Hepatocyte (in vitro differentiated cells): ENCODE measurements at regions not wholly inside any gene's neighbourhood (a gene's known extent, or its start where the extent isn't known, plus 50 kb on each side); places are given as distances from the start of the nearest gene placed in this dataset.

ENCODE experiments used
- DNase-seq: peaks from one replicate; pipeline ENCODE4 v3.0.0-alpha.2; 2016; ENCODE audit warnings: low spot score
- H2AFZ ChIP-seq: fragments of 200-600 bp; sonication (generic); 2 replicates; pipeline ENCODE4 v1.6.0; 2016; ENCODE audit warnings: antibody characterized with exemption, mild to moderate bottlenecking
- H3K27ac ChIP-seq: fragments of 200-600 bp; sonication (generic); 2 replicates; pipeline ENCODE4 v1.5.1; 2016; ENCODE audit warnings: mild to moderate bottlenecking
- H3K27me3 ChIP-seq: fragments of 200-600 bp; sonication (generic); 2 replicates; pipeline ENCODE4 v1.6.1; 2016
- H3K36me3 ChIP-seq: fragments of 200-600 bp; sonication (generic); replicated peaks from 2 replicates; pipeline ENCODE4 v1.5.1; 2016; ENCODE audit warnings: low read depth; ENCODE audit not compliant: insufficient read depth
- H3K4me1 ChIP-seq: fragments of 200-600 bp; sonication (generic); 2 replicates; pipeline ENCODE4 v1.5.1; 2016; ENCODE audit warnings: mild to moderate bottlenecking, moderate library complexity; ENCODE audit not compliant: insufficient read depth
- H3K4me2 ChIP-seq: fragments of 200-600 bp; sonication (generic); 2 replicates; pipeline ENCODE4 v1.6.0; 2016
- H3K4me3 ChIP-seq: fragments of 200-600 bp; sonication (generic); 2 replicates; pipeline ENCODE4 v1.5.1; 2016; ENCODE audit warnings: mild to moderate bottlenecking
- H3K79me2 ChIP-seq: fragments of 200-600 bp; sonication (generic); 2 replicates; pipeline ENCODE4 v1.6.0; 2017; ENCODE audit warnings: mild to moderate bottlenecking
- H3K9me2 ChIP-seq: fragments of 200-600 bp; sonication (generic); replicated peaks from 2 replicates; pipeline ENCODE4 v1.6.0; 2017; ENCODE audit warnings: mild to moderate bottlenecking; ENCODE audit not compliant: insufficient read depth
- H3K9me3 ChIP-seq: fragments of 200-600 bp; sonication (generic); 2 replicates; pipeline ENCODE4 v1.5.1; 2016; ENCODE audit warnings: low read depth, mild to moderate bottlenecking
- H4K20me1 ChIP-seq: fragments of 200-600 bp; sonication (generic); 2 replicates; pipeline ENCODE4 v1.6.0; 2016; ENCODE audit warnings: mild to moderate bottlenecking; ENCODE audit not compliant: insufficient read depth, poor library complexity, severe bottlenecking
- EZH2 ChIP-seq: fragments of 200-600 bp; sonication (generic); IDR thresholded peaks from 2 replicates; pipeline ENCODE4 v1.6.1; 2016; ENCODE audit warnings: antibody characterized with exemption, mild to moderate bottlenecking, borderline replicate concordance
- EZH2phosphoT487 ChIP-seq: fragments of 200-600 bp; sonication (generic); IDR thresholded peaks from one replicate; pipeline ENCODE4 v1.6.1; 2018; ENCODE audit warnings: antibody characterized with exemption, mild to moderate bottlenecking, low read depth, moderate library complexity; ENCODE audit not compliant: unreplicated experiment, severe bottlenecking
- WGBS: methylation state at CpG from one replicate; pipeline ENCODE4 v1.1.6; 2016; ENCODE audit warnings: low lambda C conversion rate; ENCODE audit errors: missing lambda C conversion rate; 5-methylcytosine and 5-hydroxymethylcytosine counted together
- TF ChIP-seq, protein P1 (sequence below): fragments of 200-600 bp; sonication (generic); IDR thresholded peaks from 2 replicates; pipeline ENCODE4 v1.5.1; 2016; ENCODE audit warnings: antibody characterized with exemption, mild to moderate bottlenecking; ENCODE audit not compliant: poor library complexity

DNA sequence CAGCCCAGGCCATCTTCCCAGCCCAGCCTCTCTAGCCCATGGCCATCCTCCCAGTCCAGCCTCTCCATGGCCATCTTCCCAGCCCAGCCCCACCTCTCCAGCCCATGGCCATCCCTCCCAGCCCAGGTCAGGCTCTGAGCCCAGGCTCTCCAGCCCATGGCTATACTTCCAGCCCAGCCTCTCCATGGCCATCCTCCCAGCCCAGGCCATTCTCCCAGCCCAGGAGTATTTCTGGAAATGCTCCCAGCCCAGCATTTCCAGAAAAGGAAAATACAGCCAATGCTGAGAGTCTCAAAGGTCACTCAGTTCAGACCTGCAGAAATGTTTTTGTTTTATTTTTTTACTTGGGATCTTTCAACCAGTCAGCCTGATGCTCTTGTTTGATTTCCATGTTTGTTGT is 70.0 kb upstream of the ZNF281 start:
- DNase-seq: no peak
- H3K79me2 ChIP-seq: no peaks in the 10 kb centered on the region
- H3K27ac ChIP-seq: no peak overlapping the region
- H3K4me3 ChIP-seq: no peak overlapping the region
- TF ChIP-seq, protein P1, sequence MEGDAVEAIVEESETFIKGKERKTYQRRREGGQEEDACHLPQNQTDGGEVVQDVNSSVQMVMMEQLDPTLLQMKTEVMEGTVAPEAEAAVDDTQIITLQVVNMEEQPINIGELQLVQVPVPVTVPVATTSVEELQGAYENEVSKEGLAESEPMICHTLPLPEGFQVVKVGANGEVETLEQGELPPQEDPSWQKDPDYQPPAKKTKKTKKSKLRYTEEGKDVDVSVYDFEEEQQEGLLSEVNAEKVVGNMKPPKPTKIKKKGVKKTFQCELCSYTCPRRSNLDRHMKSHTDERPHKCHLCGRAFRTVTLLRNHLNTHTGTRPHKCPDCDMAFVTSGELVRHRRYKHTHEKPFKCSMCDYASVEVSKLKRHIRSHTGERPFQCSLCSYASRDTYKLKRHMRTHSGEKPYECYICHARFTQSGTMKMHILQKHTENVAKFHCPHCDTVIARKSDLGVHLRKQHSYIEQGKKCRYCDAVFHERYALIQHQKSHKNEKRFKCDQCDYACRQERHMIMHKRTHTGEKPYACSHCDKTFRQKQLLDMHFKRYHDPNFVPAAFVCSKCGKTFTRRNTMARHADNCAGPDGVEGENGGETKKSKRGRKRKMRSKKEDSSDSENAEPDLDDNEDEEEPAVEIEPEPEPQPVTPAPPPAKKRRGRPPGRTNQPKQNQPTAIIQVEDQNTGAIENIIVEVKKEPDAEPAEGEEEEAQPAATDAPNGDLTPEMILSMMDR: no peak
- no peak for TF ChIP-seq EZH2phosphoT487
- no peak for TF ChIP-seq EZH2
- no peaks in the 10 kb centered on the region for H3K27me3 ChIP-seq
- no peaks in the 10 kb centered on the region for H3K36me3 ChIP-seq
- H4K20me1 ChIP-seq: no peaks in the 10 kb centered on the region
- peaks cover 6% of the 10 kb centered on the region for H3K4me1 ChIP-seq
- H3K9me2 ChIP-seq: no peaks in the 10 kb centered on the region
- H3K9me3 ChIP-seq: no peaks in the 10 kb centered on the region
- H3K4me2 ChIP-seq: no peak overlapping the region
- no peak overlapping the region for H2AFZ ChIP-seq

DNA sequence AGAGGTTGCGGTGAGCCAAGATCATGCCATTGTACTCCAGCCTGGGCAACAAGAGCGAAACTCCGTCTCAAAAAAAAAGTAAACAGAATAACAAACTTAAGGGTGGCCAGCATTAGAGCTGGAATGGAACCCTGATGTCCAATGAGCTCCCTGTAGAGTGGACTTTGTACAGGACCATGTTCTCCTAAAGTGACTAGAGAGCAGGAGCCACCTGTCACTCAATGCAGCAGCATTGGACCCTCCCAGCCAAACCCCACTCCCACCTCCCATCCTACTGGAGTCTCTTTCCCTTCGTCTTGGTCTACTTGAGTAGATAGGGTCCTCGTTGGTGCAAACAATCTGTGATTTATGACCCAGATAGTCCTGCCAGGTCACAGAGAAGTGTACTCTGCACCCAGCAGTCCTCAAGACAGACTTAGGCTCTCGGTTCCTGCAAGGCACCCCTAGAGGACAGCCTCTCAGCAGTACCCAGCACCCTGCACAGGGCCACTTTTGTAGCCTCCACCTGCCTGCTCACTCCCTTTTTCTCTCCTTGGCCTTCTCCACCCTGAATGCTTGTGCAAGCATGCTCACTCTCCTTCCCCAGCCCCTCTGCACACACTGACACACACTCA is 69.2 kb upstream of the ZNF281 start:
- no peak overlapping the region for H3K4me3 ChIP-seq
- H2AFZ ChIP-seq: no peak overlapping the region
- peaks cover 5% of the 10 kb centered on the region for H3K4me1 ChIP-seq
- H3K9me2 ChIP-seq: no peaks in the 10 kb centered on the region
- H3K27me3 ChIP-seq: no peaks in the 10 kb centered on the region
- H3K4me2 ChIP-seq: no peak overlapping the region
- H3K79me2 ChIP-seq: no peaks in the 10 kb centered on the region
- no peaks in the 10 kb centered on the region for H3K9me3 ChIP-seq
- WGBS: 76% methylated on average over 6 of the region's 6 CpGs
- H3K27ac ChIP-seq: no peak overlapping the region
- DNase-seq: peak; percentile 19
- no peaks in the 10 kb centered on the region for H3K36me3 ChIP-seq
- no peaks in the 10 kb centered on the region for H4K20me1 ChIP-seq
- TF ChIP-seq, protein P1: no peak
- no peak for TF ChIP-seq EZH2
- no peak for TF ChIP-seq EZH2phosphoT487

DNA sequence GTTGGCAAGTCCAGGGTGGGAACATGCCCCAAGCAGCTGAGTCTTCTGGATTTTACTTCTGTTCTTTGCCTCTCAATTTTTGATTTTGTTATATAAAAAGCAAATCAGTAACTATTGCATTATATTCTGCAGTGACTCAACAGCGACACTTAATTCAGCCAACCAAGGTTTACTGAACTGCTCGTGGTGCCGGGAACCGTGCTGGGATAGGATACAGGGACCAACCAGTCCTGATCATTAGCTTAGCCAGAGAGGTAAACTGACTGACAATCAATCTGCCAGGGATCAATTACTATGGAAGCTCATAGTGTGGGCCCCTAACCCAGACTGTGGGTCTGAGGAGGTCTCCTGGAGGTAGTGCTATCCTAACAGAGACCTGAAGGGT is 68.4 kb upstream of the ZNF281 start:
- no peaks in the 10 kb centered on the region for H3K9me3 ChIP-seq
- 97% methylated on average over 4 of the region's 4 CpGs for WGBS
- H3K4me3 ChIP-seq: no peak overlapping the region
- TF ChIP-seq EZH2phosphoT487 (no peak), EZH2 (no peak)
- DNase-seq: no peak
- no peaks in the 10 kb centered on the region for H3K27me3 ChIP-seq
- H3K9me2 ChIP-seq: no peaks in the 10 kb centered on the region
- H3K36me3 ChIP-seq: no peaks in the 10 kb centered on the region
- H2AFZ ChIP-seq: no peak overlapping the region
- no peak overlapping the region for H3K4me2 ChIP-seq
- no peaks in the 10 kb centered on the region for H3K4me1 ChIP-seq
- no peak overlapping the region for H3K27ac ChIP-seq
- no peaks in the 10 kb centered on the region for H4K20me1 ChIP-seq
- no peaks in the 10 kb centered on the region for H3K79me2 ChIP-seq

DNA sequence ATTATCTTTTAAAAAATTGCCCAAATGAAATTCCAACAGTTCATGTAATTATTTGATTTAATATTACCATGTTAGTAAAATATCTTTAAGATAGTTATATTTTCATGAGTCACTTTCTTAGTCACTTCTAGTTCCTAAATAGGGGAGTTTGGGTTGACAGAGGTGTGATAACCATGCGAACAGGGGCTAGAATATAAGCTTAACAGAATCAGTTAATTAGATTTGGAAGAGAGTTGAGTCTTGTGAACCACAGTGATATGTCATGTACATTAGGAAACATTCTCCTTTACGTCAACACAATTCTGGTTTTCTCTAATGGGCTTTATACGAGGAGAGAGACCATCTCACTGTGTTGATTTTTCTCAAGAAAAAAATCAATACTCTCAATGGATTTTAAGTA is 64.8 kb upstream of the ZNF281 start:
- H3K27me3 ChIP-seq: no peaks in the 10 kb centered on the region
- no peak overlapping the region for H3K27ac ChIP-seq
- H3K9me3 ChIP-seq: no peaks in the 10 kb centered on the region
- no peaks in the 10 kb centered on the region for H3K79me2 ChIP-seq
- 71% methylated on average over 3 of the region's 3 CpGs for WGBS
- H2AFZ ChIP-seq: no peak overlapping the region
- H3K4me1 ChIP-seq: no peaks in the 10 kb centered on the region
- no peaks in the 10 kb centered on the region for H4K20me1 ChIP-seq
- TF ChIP-seq EZH2 (no peak), EZH2phosphoT487 (no peak)
- TF ChIP-seq, protein P1: no peak
- H3K9me2 ChIP-seq: no peaks in the 10 kb centered on the region
- no peak for DNase-seq
- H3K4me2 ChIP-seq: no peak overlapping the region
- no peak overlapping the region for H3K4me3 ChIP-seq
- H3K36me3 ChIP-seq: no peaks in the 10 kb centered on the region
